Endothelial cell of umbilical vein (primary cell): ENCODE measurements at regions not wholly inside any gene's neighbourhood (a gene's known extent, or its start where the extent isn't known, plus 50 kb on each side); places are given as distances from the start of the nearest gene placed in this dataset.

Source experiments
- CTCF ChIP-seq, 2 donors: IDR thresholded peaks; 1 replicate in 1 of 2; 2 replicates in 1 of 2; pipeline ENCODE4 v1.5.1; 2011; ENCODE audit warnings: low read length in 2 of 2, mild to moderate bottlenecking in 2 of 2, moderate library complexity in 2 of 2, control low read depth in 1 of 2, inconsistent platforms in 1 of 2, low read depth in 1 of 2; ENCODE audit not compliant: insufficient read depth in 1 of 2; ENCODE audit errors: extremely low read depth in 1 of 2
- EZH2 ChIP-seq: IDR thresholded peaks from 2 replicates; pipeline ENCODE4 v1.6.1; 2012; ENCODE audit warnings: borderline replicate concordance, low read depth, mild to moderate bottlenecking, moderate library complexity, low read length, inconsistent platforms; ENCODE audit not compliant: severe bottlenecking
- MAX ChIP-seq: IDR thresholded peaks from 2 replicates; pipeline ENCODE4 v1.6.1; 2011; ENCODE audit not compliant: insufficient read depth, insufficient read length
- POLR2A ChIP-seq: IDR thresholded peaks from 2 replicates; pipeline ENCODE4 v1.6.1; 2012; ENCODE audit warnings: low read depth, mild to moderate bottlenecking, control low read depth, low read length
- POLR2AphosphoS5 ChIP-seq: IDR thresholded peaks from 2 replicates; pipeline ENCODE4 v1.6.1; 2012; ENCODE audit warnings: low read depth, mild to moderate bottlenecking, control low read depth, low read length, moderate library complexity; ENCODE audit not compliant: insufficient read depth

GRCh38 chr3:94482686-94483085 lies 419.8 kb downstream of the NSUN3 start:
- no peak for TF ChIP-seq EZH2
- no peak for TF ChIP-seq POLR2AphosphoS5
- no peak for TF ChIP-seq CTCF (IDR thresholded peaks at IDR 0.05; ENCODE audit: extremely low read depth in 1 of 2, insufficient read depth in 1 of 2, low read depth in 1 of 2, low read length in 2 of 2)
- no peak for TF ChIP-seq POLR2A
- no peak for TF ChIP-seq MAX
